ENCODE measurements at regions not wholly inside any gene's neighbourhood (a gene's known extent, or its start where the extent isn't known, plus 50 kb on each side); places are given as distances from the start of the nearest gene placed in this dataset.
"Not testable (repeated sequence)": the region's sequence is repeated elsewhere in the genome, so short reads cannot be mapped to it uniquely, and the experiment has no call there.

GRCh38 chr4:79588679-79589078, 180.7 kb upstream of the GK2 start:
- H3K27me3 ChIP-seq, result no peaks in the 10 kb centered on the region
- H3K36me3 ChIP-seq, result no peaks in the 10 kb centered on the region
- no peak overlapping the region for H3K4me3 ChIP-seq
- no peaks in the 10 kb centered on the region for H3K9me3 ChIP-seq
- H3K4me1 ChIP-seq, result no peaks in the 10 kb centered on the region
- no peak overlapping the region for H3K27ac ChIP-seq
- no peak for DNase-seq
- TF ChIP-seq CTCF (IDR thresholded peaks at IDR 0.05), result no peak
- no peak for TF ChIP-seq POLR2A (IDR thresholded peaks at IDR 0.05)

DNA sequence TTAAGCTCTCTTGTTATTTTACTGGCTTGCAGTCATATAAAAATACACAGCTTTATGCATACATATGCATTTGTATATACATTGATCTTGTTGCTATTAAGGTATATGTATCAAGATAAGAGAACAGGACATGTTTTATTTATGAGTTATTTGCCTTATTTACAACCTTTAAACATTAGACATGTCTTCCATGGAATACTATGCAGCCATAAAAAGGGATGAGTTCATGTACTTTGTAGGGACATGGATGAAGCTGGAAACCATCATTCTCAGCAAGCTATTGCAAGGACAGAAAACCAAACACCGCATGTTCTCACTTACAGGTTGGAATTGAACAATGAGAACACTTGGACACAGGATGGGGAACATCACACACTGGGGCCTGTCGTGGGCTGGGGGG, 179.2 kb upstream of the GK2 start:
- not testable (repeated sequence) for H3K4me1 ChIP-seq, H3K9me3 ChIP-seq, H3K27me3 ChIP-seq, H3K4me3 ChIP-seq, H3K36me3 ChIP-seq, DNase-seq, H3K27ac ChIP-seq

GRCh38 chr4:79585834-79586233, 177.8 kb upstream of the GK2 start:
- H3K4me3 ChIP-seq, result no peak overlapping the region
- H3K36me3 ChIP-seq, result no peaks in the 10 kb centered on the region
- no peak overlapping the region for H3K27ac ChIP-seq
- H3K9me3 ChIP-seq, result no peaks in the 10 kb centered on the region
- no peaks in the 10 kb centered on the region for H3K4me1 ChIP-seq
- H3K27me3 ChIP-seq, result no peaks in the 10 kb centered on the region
- DNase-seq, result no peak
- no peak for TF ChIP-seq CTCF (IDR thresholded peaks at IDR 0.05)
- no peak for TF ChIP-seq POLR2A (IDR thresholded peaks at IDR 0.05)

DNA sequence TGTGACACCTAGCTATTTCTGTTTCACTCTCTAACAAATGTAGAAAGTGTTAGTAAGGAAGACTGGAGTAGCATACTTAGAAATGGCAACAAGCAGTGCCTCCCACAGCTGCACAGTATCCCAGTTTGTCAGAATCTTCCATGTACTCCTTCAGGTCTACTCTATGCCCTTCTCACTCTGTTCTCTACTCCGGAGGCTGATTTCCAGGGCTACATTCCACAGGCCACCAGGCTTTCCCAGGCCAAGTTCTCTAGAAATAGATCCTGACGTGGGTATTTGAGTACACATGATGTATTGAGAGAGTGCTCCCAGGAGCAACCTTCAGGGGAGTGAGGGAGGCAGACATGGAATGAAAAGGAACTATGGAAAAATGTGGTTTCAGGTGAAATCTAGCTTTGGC, 177.3 kb upstream of the GK2 start:
- Histone ChIP-seq H3K9me3 (no peaks in the 10 kb centered on the region), H3K27ac (no peak overlapping the region), H3K36me3 (no peaks in the 10 kb centered on the region), H3K4me3 (no peak overlapping the region), H3K27me3 (no peaks in the 10 kb centered on the region), H3K4me1 (no peaks in the 10 kb centered on the region)
- TF ChIP-seq CTCF (IDR thresholded peaks at IDR 0.05) (no peak), POLR2A (IDR thresholded peaks at IDR 0.05) (no peak)
- no peak for DNase-seq

- DNase-seq, result no peak
- Histone ChIP-seq H3K27me3 (no peaks in the 10 kb centered on the region), H3K4me3 (no peak overlapping the region), H3K4me1 (no peaks in the 10 kb centered on the region), H3K9me3 (no peaks in the 10 kb centered on the region), H3K27ac (no peak overlapping the region), H3K36me3 (no peaks in the 10 kb centered on the region)
- TF ChIP-seq POLR2A (IDR thresholded peaks at IDR 0.05) (no peak), CTCF (IDR thresholded peaks at IDR 0.05) (no peak)
Observed at GRCh38 chr4:79584902-79585301, 176.9 kb upstream of the GK2 start.

GRCh38 chr4:79584352-79584751, 176.3 kb upstream of the GK2 start:
- H3K4me1 ChIP-seq, result no peaks in the 10 kb centered on the region
- no peaks in the 10 kb centered on the region for H3K9me3 ChIP-seq
- H3K27ac ChIP-seq, result no peak overlapping the region
- no peaks in the 10 kb centered on the region for H3K36me3 ChIP-seq
- H3K4me3 ChIP-seq, result no peak overlapping the region
- H3K27me3 ChIP-seq, result no peaks in the 10 kb centered on the region
- DNase-seq, result no peak
- no peak for TF ChIP-seq POLR2A (IDR thresholded peaks at IDR 0.05)
- no peak for TF ChIP-seq CTCF (IDR thresholded peaks at IDR 0.05)
